ENCODE measurements at regions not wholly inside any gene's neighbourhood (a gene's known extent, or its start where the extent isn't known, plus 50 kb on each side); places are given as distances from the start of the nearest gene placed in this dataset.
A peak's percentile ranks its signal among the peaks of the same experiment; 100 is the strongest.

- DNase-seq (ENCODE audit: low read depth in 2 of 2), result no peak
Measured at GRCh38 chr6:20313051-20313450, 88.6 kb upstream of the E2F3 start.

DNA sequence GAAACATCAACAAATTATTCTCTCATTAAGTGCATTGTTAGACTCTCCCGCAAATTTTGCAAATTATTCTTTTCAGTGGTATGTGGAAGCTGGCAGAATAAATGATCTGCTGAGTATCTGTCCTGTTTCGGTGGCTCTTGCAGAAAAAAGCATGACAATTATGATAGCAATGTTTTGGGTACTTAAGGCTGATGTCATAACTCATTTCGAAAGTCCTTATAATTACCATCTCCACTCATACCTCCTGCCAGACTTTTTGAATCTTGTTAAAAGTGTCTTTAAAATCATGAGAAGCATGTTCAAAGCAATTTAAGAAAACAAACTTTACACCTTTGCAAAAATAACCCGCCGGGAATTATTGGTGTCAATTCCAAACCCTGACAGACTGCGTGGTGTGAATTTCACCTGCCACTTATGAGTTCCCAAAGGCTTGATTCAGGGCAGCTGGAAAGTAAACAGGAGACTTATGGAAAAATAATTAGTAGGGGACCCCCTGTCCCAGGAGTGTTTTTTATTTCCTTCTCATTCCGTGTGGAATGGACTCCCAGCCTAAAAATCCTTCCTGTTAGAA lies 87.6 kb upstream of the E2F3 start:
- DNase-seq (ENCODE audit: low read depth in 2 of 2), result no peak

DNA sequence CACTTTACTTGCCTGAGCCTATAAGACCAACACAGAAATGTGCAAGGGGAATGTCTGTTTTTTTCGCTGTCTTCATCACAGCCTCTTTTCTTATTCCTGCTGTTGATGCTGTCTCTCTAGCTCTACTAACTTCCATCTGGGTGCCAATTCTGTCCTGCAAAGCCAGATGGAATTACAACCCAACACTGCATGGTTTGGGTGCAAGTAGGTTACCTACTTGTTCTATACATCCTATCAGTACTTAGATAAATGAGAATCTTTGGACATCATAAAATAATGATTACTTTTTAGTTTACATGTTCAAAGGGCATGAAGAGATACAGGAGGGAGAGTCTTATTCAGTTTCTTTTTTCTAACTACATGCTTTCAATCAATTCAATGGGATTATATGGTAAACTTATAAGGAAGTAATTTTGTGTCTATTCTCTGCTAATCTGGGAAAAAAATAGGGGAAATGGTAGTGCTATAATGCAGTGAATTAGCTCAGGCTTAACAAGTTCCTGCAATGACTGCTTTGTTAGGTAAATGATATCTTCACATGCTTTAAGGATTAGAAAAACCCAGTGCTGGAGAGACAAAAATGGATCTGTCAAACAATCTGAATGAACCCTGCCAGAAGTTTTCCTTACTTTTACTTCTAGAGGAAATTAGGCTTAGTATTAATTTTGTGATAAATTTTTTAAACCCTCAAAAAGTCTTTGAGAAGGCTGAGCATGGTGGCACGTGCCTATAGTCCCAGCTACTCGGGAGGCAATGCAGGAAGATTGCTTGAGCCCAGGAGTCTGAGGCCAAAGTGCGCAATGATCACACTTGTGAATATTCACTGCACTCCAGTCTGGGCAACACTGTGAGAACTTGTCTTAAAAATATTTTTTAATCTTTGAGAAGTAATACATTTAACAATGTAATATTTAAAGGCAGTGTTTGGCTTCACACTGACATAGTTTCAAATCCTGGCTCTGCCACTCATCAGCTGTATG lies 86.5 kb upstream of the E2F3 start:
- no peak for DNase-seq (ENCODE audit: low read depth in 2 of 2)

DNA sequence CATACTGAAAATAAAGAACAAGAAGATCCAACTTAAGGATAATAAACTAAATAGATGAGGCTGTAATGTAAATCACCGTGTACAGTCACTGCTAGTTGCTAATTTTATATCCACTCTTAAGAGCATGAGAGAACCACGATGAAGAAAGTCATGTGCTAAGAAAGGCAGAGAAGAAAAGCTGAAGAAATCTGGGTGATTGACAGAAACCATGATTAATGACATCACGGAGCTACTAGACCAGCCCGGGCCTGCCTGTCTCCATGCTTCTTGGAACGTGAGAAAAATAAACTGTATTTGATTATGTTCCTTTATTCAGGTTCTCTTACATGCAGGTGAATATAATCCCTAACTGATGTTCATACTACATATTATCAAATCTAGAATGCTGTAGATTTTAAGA lies 84.2 kb upstream of the E2F3 start:
- no peak for DNase-seq (ENCODE audit: low read depth in 2 of 2)

- no peak for DNase-seq (ENCODE audit: low read depth in 2 of 2)
Measured at GRCh38 chr6:20318851-20319387, 82.8 kb upstream of the E2F3 start.

DNA sequence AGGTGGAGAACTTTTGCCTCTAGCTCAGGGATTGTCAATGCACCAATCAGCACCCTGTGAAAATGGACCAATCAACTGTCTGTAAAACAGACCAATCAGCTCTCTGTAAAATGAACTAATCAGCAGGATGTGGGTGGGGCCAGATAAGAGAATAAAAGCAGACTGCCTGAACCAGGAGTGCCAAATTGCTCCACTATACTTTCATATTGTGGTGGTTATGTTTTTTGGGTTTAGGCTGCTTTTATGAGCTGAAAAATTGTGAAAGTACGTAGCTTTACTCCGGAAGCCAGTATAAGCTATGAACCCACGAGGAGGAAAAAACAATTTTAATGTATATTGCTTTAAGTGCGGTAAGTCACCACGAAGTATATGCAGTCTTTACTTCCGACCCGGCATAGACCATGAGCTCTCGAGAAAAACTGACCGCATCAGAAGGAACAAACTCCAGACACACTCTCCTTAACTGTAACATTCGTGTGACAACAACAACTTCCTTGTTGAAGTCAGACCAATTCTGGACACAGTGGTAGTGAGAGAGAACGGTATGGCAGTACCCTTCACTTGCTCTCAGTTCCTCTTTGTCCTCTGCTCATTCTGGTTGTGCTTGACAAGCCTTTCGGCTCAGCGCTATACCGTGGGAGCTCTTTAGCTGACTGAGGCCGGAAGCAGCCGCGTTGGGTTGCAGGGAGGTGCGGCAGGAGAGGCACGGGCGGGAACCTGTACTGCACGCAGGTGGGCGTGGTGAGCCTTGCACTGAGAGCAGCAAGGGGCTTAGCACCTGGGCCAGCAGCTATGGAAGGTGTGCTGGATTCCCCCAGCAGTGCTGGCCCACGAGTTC lies 81.9 kb upstream of the E2F3 start:
- peak; percentile 40 to 50 for DNase-seq (ENCODE audit: low read depth in 2 of 2)

DNA sequence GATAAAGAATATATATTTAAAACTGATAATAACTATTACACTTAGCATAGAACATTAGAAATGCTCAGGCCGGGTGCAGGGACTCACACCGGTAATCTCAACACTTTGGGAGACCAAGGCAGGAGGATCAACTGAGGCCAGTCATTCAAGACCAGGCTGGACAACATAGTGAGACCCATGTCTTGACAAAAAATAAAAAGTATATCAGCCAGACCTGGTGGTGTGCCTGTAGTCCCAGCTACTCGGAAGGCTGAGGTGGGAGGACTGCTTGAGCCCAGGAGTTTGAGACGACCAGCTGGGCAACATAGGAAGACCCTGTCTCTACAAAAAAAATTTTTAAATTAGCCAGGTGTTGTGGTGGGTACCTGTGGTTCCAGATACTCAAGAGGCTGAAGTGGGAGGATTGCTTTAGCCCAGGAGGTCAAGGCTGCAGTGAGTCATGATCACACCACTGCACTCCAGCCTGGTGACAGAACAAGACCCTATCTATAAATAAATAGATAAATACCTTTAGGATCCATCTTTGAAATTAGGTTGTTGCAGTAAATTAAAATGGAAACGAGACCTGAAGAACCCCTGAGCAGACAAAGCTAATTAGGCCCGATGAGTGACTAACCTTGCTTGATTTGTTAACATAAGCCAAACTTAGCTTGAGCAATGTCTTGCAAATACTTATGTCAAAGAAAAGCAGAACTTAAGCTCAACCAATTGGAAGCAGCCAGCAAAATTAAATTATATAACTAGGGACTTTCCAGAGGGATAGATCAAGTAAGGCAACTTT lies 75.8 kb upstream of the E2F3 start:
- no peak for DNase-seq (ENCODE audit: low read depth in 2 of 2)

GRCh38 chr6:20326422-20326728 lies 75.3 kb upstream of the E2F3 start:
- DNase-seq (ENCODE audit: low read depth in 2 of 2), result no peak

- DNase-seq (ENCODE audit: low read depth in 2 of 2), result no peak
Measured at GRCh38 chr6:20327141-20327540, 74.5 kb upstream of the E2F3 start.

DNA sequence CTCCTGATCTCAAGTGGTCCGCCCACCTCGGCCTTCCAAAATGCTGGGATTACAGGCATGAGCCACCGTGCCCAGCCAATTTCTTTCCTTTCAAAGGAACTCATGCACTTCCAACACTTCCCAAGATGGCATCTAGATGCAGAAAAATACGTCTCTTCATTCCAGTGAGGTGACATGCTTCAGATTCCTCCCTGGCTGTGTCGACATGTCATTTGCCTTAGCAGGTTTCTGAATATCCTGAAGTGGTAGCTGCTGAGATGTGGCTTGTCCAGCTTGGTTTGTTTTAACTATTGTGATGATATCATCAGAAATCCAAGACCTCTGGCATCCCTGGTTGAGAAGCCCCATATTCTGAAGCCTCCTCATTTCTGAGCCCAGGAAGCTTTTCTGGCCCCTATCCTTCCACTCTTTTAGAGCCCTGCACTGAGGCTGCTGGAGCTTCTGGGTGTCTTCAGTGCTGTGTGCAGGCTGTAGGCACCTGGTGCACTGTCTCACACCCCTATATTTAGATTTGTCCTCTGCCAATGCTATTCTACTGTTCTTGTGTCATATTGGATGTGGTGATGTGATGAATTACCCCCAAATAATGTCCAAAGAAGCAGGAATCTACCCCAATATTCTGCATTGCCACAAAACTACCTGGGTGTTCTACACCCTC lies 73.3 kb upstream of the E2F3 start:
- no peak for DNase-seq (ENCODE audit: low read depth in 2 of 2)

GRCh38 chr6:20328924-20329300 lies 72.8 kb upstream of the E2F3 start:
- no peak for DNase-seq (ENCODE audit: low read depth in 2 of 2)

GRCh38 chr6:20331042-20331441 lies 70.6 kb upstream of the E2F3 start:
- no peak for DNase-seq (ENCODE audit: low read depth in 2 of 2)

GRCh38 chr6:20331625-20332024 lies 70.1 kb upstream of the E2F3 start:
- no peak for DNase-seq (ENCODE audit: low read depth in 2 of 2)

GRCh38 chr6:20332441-20333006 lies 69.2 kb upstream of the E2F3 start:
- no peak for DNase-seq (ENCODE audit: low read depth in 2 of 2)

- no peak for DNase-seq (ENCODE audit: low read depth in 2 of 2)
Measured at GRCh38 chr6:20333721-20334269, 67.9 kb upstream of the E2F3 start.

GRCh38 chr6:20334334-20334733 lies 67.3 kb upstream of the E2F3 start:
- no peak for DNase-seq (ENCODE audit: low read depth in 2 of 2)

GRCh38 chr6:20334962-20335361 lies 66.7 kb upstream of the E2F3 start:
- no peak for DNase-seq (ENCODE audit: low read depth in 2 of 2)

DNA sequence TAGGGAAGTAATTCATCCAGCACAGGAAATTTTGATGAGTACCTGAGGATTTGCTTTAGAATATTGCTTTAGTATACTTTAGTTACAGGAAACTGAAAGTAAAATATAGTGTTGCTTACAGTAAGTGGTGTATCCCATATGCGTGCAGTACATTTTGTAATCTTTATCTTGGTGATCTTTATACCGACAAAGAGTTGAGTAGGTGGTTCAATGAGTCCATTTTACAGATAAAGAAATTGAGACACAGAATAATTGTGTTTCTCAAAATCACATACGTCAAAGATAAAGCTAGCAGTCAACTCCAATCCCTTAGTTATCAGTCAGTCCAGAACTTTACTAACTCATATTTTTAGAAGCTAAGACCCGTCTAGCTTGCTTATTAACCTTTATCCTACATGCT lies 65.8 kb upstream of the E2F3 start:
- no peak for DNase-seq (ENCODE audit: low read depth in 2 of 2)

DNA sequence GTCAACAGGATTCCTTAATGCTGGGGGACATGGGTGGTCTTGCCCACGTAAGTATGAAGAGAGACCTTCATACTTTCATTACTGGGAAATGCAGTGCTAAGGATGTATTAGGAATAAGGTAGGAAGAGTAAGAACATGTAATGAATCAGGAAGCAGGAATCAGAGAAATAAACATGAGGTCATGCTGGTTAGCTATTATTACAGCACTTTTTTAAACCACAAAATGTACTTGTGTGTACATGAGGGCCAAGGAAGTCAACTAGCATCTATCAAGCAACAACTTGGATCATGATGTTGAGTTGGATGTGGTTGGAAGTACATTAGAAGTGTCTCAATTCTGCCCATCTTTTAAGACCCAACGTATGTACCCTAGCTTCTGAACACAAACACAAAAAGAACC lies 63.5 kb upstream of the E2F3 start:
- DNase-seq (ENCODE audit: low read depth in 2 of 2), result no peak

- no peak for DNase-seq (ENCODE audit: low read depth in 2 of 2)
Measured at GRCh38 chr6:20340068-20340848, 61.4 kb upstream of the E2F3 start.
